Esophagus (tissue), 2 donors: ENCODE measurements at regions not wholly inside any gene's neighbourhood (a gene's known extent, or its start where the extent isn't known, plus 50 kb on each side); places are given as distances from the start of the nearest gene placed in this dataset.
A peak's percentile ranks its signal among the peaks of the same experiment; 100 is the strongest.

Experiments used
- H3K27ac ChIP-seq, 2 donors: one replicate each; pipeline ENCODE4 v1.5.1; 2013; ENCODE audit warnings: low read depth in 2 of 2, mild to moderate bottlenecking in 2 of 2, inconsistent platforms in 1 of 2, low read length in 1 of 2, moderate library complexity in 1 of 2
- H3K27me3 ChIP-seq, 2 donors: one replicate each; pipeline ENCODE4 v1.6.1; 2013; ENCODE audit warnings: low read length in 2 of 2, control low read depth in 1 of 2, mild to moderate bottlenecking in 1 of 2; ENCODE audit not compliant: insufficient read depth in 2 of 2, control insufficient read depth in 1 of 2
- H3K36me3 ChIP-seq, 2 donors: one replicate each; pipeline ENCODE4 v1.6.1; 2013; ENCODE audit warnings: low read length in 1 of 2; ENCODE audit not compliant: control insufficient read depth in 2 of 2, insufficient read depth in 2 of 2
- H3K4me1 ChIP-seq, 2 donors: one replicate each; pipeline ENCODE4 v1.6.1; 2013; ENCODE audit warnings: low read length in 1 of 2; ENCODE audit not compliant: control insufficient read depth in 2 of 2, insufficient read depth in 2 of 2
- H3K4me3 ChIP-seq, 2 donors: one replicate each; pipeline ENCODE4 v1.5.1; 2013; ENCODE audit warnings: low read length in 2 of 2, mild to moderate bottlenecking in 2 of 2, low read depth in 1 of 2, moderate library complexity in 1 of 2
- H3K9me3 ChIP-seq, 2 donors: one replicate each; pipeline ENCODE4 v1.6.1; 2013; ENCODE audit warnings: mild to moderate bottlenecking in 2 of 2, low read depth in 1 of 2, low read length in 1 of 2, moderate library complexity in 1 of 2; ENCODE audit not compliant: control insufficient read depth in 2 of 2, insufficient read depth in 1 of 2
- WGBS, 2 donors: extraction: QIAGEN DNeasy Blood & Tissue Kit; methylation state at CpG; one replicate each; pipeline ENCODE4 v1.1.7; 2013; 5-methylcytosine and 5-hydroxymethylcytosine counted together
- donor health status: healthy with polysubstance abuse.
- donor health status: Bipolar disorder and iron deficiency.

DNA sequence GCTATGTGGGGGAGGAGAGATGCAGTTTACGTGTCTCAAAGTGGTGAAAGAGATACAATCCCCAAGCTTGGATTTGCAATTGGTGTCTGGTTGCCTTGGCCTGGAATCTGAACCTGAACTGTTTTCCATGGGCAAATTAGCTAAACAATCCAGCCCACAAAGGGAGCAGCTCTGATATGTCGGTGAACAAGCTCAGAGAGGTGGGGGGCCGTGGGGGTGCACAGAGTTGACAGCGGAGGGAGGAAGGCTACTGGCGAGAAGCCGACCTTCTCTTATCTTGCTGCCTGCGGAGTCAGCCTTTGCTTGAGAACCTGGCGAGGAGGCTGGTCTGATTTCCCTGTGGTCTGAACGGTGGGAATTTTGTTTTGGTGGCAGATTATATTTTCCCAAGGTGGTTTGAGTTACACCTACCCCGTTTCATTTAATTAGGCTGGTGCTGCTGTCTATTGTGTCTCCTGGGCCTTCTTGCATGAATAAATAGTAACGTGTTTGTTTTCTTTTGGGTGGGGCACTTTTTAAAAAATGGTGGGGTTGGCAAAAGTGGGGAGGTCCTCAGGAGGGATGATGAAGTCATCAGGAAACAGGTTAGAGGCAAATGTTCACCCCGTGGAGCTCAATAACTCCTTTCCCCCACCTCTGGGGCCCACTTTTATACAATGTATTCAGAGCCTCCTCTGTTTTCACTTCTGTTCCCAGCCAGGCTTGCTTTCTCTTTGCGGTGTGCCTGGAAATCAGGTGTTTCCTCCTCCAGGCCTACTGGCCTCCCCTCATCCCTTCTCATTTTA, 80.9 kb upstream of the IGFBP5 start:
- no peaks in the 10 kb centered on the region for H3K4me1 ChIP-seq
- H3K27ac ChIP-seq: no peak overlapping the region
- H3K27me3 ChIP-seq: no peaks in the 10 kb centered on the region
- no peak overlapping the region for H3K4me3 ChIP-seq
- 65 to 80% methylated on average over 13 of the region's 13 CpGs for WGBS, 2 donors
- no peaks in the 10 kb centered on the region for H3K9me3 ChIP-seq
- H3K36me3 ChIP-seq: no peaks in the 10 kb centered on the region

DNA sequence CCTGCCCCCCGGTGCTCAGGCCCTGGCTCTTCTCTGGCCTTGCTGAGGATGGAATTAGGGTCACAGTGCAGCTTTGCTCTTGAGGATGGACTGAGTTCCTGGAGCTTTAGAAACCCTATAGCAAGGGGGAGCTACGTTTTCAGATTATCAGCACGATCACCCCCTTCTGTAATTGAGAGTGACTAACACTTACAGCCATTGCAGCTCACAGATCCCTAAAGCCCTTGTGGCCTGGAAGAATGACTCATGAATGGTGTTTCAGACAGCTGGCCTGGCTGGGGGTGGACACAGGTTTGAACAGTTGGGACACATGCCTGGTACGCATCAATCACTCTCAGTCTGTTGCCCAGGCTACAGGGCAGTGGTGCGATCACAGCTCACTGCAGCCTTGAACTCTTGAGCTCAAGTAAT, 79.7 kb upstream of the IGFBP5 start:
- Histone ChIP-seq H3K4me3 (no peak overlapping the region), H3K36me3 (no peaks in the 10 kb centered on the region), H3K9me3 (no peaks in the 10 kb centered on the region), H3K27ac (no peak overlapping the region), H3K4me1 (no peaks in the 10 kb centered on the region), H3K27me3 (no peaks in the 10 kb centered on the region)
- WGBS, 2 donors: 71 to 78% methylated on average over 5 of the region's 5 CpGs

DNA sequence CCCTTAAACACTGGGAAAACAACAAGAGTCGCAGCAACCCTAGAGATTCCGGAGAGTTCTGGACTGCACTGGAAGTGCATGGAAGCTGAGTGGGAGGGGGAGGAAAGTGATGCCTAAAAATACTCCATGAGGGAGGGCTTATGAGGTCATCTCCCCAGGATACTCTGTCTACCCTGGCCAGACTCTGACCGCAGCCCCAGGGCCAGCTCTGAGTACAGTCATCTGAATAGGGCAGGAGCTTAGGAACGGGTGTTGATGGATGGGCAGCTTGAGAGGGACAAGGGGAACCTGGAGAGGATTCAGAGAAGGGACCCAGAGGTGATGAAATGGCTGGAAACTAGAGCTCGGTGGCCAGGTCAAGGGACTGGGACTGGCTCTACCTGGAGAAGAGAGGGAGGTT, 79.3 kb upstream of the IGFBP5 start:
- H3K4me1 ChIP-seq: no peaks in the 10 kb centered on the region
- no peaks in the 10 kb centered on the region for H3K27me3 ChIP-seq
- 75 to 79% methylated on average over 5 of the region's 5 CpGs for WGBS, 2 donors
- no peak overlapping the region for H3K4me3 ChIP-seq
- no peak overlapping the region for H3K27ac ChIP-seq
- H3K9me3 ChIP-seq: no peaks in the 10 kb centered on the region
- no peaks in the 10 kb centered on the region for H3K36me3 ChIP-seq

DNA sequence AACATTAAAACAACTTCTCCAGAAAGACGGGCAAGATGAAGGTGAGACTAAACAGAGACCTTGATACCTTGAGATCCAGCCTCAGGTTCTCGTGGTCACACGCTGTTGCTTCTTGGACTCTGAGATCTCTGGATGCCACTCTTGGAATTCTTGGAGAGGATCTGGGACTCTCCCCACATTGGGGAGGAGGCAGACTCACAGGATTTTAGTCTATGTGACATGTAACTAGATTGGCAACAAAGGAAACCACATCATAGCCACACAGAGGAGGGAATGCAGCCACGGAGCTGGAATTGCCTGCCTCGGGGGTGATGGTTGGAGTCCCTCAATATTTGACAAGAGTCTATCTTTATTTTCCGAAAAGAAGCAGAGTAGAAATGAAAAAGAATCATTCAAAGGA, 78.8 kb upstream of the IGFBP5 start:
- H3K36me3 ChIP-seq: no peaks in the 10 kb centered on the region
- H3K27ac ChIP-seq: no peak overlapping the region
- H3K9me3 ChIP-seq: no peaks in the 10 kb centered on the region
- H3K4me3 ChIP-seq: no peak overlapping the region
- no peaks in the 10 kb centered on the region for H3K27me3 ChIP-seq
- H3K4me1 ChIP-seq: no peaks in the 10 kb centered on the region
- WGBS, 2 donors: 81 to 86% methylated on average over 6 of the region's 6 CpGs

DNA sequence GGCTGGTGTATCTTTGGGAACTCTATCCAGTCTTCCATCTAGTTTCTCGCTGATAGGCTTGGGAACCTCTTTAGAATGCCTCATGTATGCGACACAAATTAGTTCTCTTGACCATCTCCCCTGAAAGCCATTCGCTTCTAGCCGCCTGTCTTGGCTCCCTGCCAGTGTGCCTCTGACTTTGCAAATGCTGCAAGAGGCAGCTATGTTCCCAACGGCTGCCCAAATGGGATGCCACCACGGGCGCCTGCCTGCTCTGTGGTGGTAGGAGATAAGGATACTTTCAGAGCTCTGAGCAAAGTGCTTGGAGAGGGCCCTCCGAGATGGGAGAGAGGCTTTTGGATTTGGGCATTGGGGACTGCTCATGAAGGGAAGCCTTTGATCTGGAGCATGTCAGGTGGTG, 77.7 kb upstream of the IGFBP5 start:
- Histone ChIP-seq H3K9me3 (no peaks in the 10 kb centered on the region), H3K27me3 (no peaks in the 10 kb centered on the region), H3K4me1 (no peaks in the 10 kb centered on the region), H3K4me3 (no peak overlapping the region), H3K36me3 (no peaks in the 10 kb centered on the region), H3K27ac (no peak overlapping the region)
- WGBS, 2 donors: 58 to 70% methylated on average over 8 of the region's 8 CpGs

DNA sequence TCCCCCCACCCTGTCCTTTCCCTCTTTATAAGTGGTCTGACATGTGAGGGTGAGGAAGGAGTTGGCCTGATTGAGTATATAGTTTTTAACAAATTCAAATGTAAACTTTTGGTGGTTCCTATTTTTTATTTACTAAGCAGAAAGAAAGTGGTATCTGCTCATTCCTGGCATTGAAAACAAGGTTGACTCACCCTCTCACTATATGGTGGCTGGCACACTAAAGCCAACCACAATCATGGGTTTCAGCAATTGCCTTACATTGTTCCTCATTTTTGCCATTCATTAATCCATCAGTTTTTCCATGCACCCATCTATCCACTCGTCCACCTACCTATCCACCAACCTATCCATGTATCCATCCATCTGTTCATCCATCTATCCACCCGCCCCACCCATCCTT, 75.4 kb upstream of the IGFBP5 start:
- H3K4me1 ChIP-seq: no peaks in the 10 kb centered on the region
- H3K27me3 ChIP-seq: no peaks in the 10 kb centered on the region
- WGBS, 2 donors: 79 to 86% methylated on average over 2 of the region's 2 CpGs
- H3K27ac ChIP-seq: no peak overlapping the region
- H3K9me3 ChIP-seq: no peaks in the 10 kb centered on the region
- no peaks in the 10 kb centered on the region for H3K36me3 ChIP-seq
- H3K4me3 ChIP-seq: no peak overlapping the region

DNA sequence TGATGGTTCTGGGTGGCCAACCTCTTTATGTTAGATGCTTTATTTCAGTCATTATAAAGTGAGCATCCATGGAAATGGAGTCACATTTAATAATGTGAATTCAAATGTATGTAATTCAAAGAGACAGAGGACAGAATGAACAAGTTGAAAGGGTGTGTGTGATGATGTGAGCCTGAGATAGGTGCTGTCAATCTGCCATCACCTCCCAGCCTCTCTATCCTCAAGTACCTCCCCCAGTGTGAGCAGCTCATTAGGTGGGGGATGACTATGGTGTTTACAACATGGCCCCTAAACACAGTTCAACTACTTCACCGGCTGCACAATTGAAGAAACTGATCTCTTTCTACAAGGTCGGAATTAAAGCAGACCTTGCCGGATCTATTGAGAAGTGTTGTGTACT, 74.7 kb upstream of the IGFBP5 start:
- H3K36me3 ChIP-seq: no peaks in the 10 kb centered on the region
- no peaks in the 10 kb centered on the region for H3K27me3 ChIP-seq
- H3K27ac ChIP-seq: no peak overlapping the region
- H3K4me3 ChIP-seq: no peak overlapping the region
- 60 to 63% methylated on average over 3 of the region's 3 CpGs for WGBS, 2 donors
- no peaks in the 10 kb centered on the region for H3K4me1 ChIP-seq
- no peaks in the 10 kb centered on the region for H3K9me3 ChIP-seq

DNA sequence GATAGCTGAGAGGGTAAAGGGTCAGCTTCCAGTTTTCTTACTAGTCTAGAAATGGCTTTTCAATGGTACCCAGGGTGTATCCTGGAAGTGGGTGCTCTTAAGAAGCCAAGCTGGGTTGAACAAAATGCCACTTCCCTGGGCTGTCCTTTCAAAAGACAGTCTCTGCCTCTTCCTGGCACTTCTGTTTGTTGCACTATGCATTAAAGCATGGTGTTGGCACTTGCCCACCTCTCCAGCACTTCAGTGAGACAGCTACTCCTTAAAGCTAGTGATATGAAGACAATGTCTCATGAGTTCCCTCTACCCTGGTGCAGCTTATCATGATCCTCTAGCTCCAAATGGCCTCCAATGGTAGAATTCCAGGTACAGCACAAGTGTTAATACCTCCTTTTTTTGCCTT, 74.3 kb upstream of the IGFBP5 start:
- no peaks in the 10 kb centered on the region for H3K27me3 ChIP-seq
- no peak overlapping the region for H3K27ac ChIP-seq
- H3K9me3 ChIP-seq: no peaks in the 10 kb centered on the region
- H3K4me1 ChIP-seq: no peaks in the 10 kb centered on the region
- H3K4me3 ChIP-seq: no peak overlapping the region
- no peaks in the 10 kb centered on the region for H3K36me3 ChIP-seq

DNA sequence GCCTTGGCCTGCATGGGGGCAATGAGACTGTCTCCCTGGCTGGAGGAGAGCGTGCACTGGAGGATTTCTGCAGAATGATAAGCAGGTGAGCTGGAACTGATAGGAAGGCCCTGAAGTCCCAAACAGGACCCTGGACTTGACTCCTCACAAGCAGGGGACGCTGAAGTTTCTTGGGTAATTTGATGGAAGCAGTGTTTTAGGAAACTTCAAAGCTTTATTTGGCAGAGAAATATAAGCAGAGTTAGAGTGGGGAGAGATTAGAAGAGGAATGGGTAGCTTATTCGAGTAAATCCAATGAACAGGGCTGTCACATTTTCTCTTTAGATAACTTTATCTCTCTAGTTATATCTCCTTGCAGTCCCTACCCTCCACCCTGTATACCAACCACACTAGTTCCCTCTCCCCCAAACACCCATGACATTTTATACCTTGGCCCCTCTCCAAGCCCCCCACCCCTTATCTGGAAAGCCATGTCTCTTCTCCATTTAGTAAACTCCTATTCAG, 73.6 kb upstream of the IGFBP5 start:
- no peak overlapping the region for H3K4me3 ChIP-seq
- 80% methylated on average over 3 of the region's 3 CpGs for WGBS, 2 donors
- no peaks in the 10 kb centered on the region for H3K27me3 ChIP-seq
- no peaks in the 10 kb centered on the region for H3K36me3 ChIP-seq
- no peaks in the 10 kb centered on the region for H3K9me3 ChIP-seq
- no peaks in the 10 kb centered on the region for H3K4me1 ChIP-seq
- H3K27ac ChIP-seq: no peak overlapping the region

DNA sequence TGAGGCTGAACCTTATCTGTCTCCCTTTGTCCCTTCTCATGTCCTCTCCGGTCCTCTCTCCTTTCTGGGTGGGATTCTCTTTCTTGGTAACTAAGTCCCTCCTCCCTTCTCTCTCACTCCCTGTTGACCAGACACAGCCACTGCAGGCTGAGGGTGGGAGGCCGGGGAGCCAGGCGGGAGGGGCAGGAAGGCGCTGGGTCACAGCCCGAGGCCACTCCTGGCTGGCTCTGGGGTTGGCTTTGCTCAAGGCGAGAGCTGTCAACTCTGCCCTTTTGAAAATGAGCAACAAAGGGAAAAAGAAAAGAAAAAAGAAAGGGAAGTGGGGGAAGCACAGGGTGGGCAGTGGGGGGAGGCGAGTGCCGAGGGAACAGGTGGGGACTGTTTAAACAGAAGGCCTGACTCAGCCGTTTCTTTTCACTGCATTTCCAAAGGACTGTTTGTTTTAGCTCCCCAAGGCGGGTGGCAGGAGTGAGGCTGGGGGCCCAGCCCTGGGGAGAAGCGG, 70.5 kb upstream of the IGFBP5 start:
- no peaks in the 10 kb centered on the region for H3K4me1 ChIP-seq
- H3K36me3 ChIP-seq: no peaks in the 10 kb centered on the region
- H3K4me3 ChIP-seq: no peak overlapping the region
- no peaks in the 10 kb centered on the region for H3K9me3 ChIP-seq
- no peaks in the 10 kb centered on the region for H3K27me3 ChIP-seq
- 26 to 28% methylated on average over 11 of the region's 11 CpGs for WGBS, 2 donors
- peak overlapping the region in 1 of 2 donors; percentile 6 for H3K27ac ChIP-seq
